Naive thymus-derived CD4-positive, alpha-beta T cell (primary cell): ENCODE measurements at regions not wholly inside any gene's neighbourhood (a gene's known extent, or its start where the extent isn't known, plus 50 kb on each side); places are given as distances from the start of the nearest gene placed in this dataset.

ENCODE experiments used
- ATAC-seq: fragments of 150-1000 bp; cut with Tn5 transposase; 2 replicates; pipeline ENCODE4 v1.10.0; 2021; ENCODE audit warnings: mild to moderate bottlenecking, moderate library complexity
- CTCF ChIA-PET: fragments of 350-600 bp; sonication (Branson Sonifier 250); formaldehyde crosslinking; loops from one replicate; lab custom pipeline; 2021; ENCODE audit warnings: antibody characterized with exemption; lab: Charles Lee
- POLR2A ChIA-PET: fragments of 350-600 bp; sonication (Branson Sonifier 250); formaldehyde crosslinking; loops from one replicate; lab custom pipeline; 2021; ENCODE audit warnings: antibody characterized with exemption, inconsistent platforms; lab: Charles Lee
- DNase-seq, 9 donors: peaks; one replicate each; pipeline versions ENCODE4 v3.0.0 to v3.0.0-alpha.2; 2020 to 2022; ENCODE audit warnings: mixed read lengths in 1 of 9
- H3K27ac ChIP-seq: one replicate; pipeline ENCODE4 v1.7.0; 2013; ENCODE audit warnings: mild to moderate bottlenecking, low read depth, low read length, moderate library complexity
- H3K27me3 ChIP-seq, 2 donors: one replicate each; pipeline ENCODE4 v1.7.0; 2013; ENCODE audit warnings: low read length in 2 of 2, mild to moderate bottlenecking in 2 of 2, moderate library complexity in 2 of 2; ENCODE audit not compliant: control insufficient read depth in 2 of 2, insufficient read depth in 2 of 2
- H3K36me3 ChIP-seq, 3 experiments: 1 replicate in 2 of 3; 2 replicates in 1 of 3; pipeline ENCODE4 v1.7.0; 2013; ENCODE audit warnings: low read length in 3 of 3, mild to moderate bottlenecking in 3 of 3, moderate library complexity in 1 of 3; ENCODE audit not compliant: insufficient read depth in 3 of 3, control insufficient read depth in 2 of 3
- H3K4me1 ChIP-seq, 2 donors: one replicate each; pipeline ENCODE4 v1.7.0; 2013; ENCODE audit warnings: low read length in 2 of 2, mild to moderate bottlenecking in 2 of 2, moderate library complexity in 1 of 2; ENCODE audit not compliant: control insufficient read depth in 2 of 2, insufficient read depth in 2 of 2
- H3K4me3 ChIP-seq: 2 replicates; pipeline ENCODE4 v1.7.0; 2013; ENCODE audit warnings: mild to moderate bottlenecking, low read length
- H3K9me3 ChIP-seq, 3 experiments: 1 replicate in 2 of 3; 2 replicates in 1 of 3; pipeline ENCODE4 v1.7.0; 2013; ENCODE audit warnings: low read length in 3 of 3; ENCODE audit not compliant: control insufficient read depth in 2 of 3
- H3K27ac Mint-ChIP-seq, 9 donors: one replicate each; pipeline ENCODE4 v1.8.0; 2020 to 2022; ENCODE audit warnings: mixed read lengths in 9 of 9, mild to moderate bottlenecking in 8 of 9, moderate library complexity in 5 of 9, inconsistent platforms in 2 of 9
- H3K27me3 Mint-ChIP-seq, 5 donors: one replicate each; pipeline ENCODE4 v1.8.0; 2021 to 2022; ENCODE audit warnings: mixed read lengths in 5 of 5, mild to moderate bottlenecking in 1 of 5
- H3K36me3 Mint-ChIP-seq, 5 donors: one replicate each; pipeline ENCODE4 v1.8.0; 2020 to 2022; ENCODE audit warnings: mixed read lengths in 5 of 5, mild to moderate bottlenecking in 3 of 5, inconsistent platforms in 1 of 5
- H3K4me1 Mint-ChIP-seq, 7 donors: one replicate each; pipeline ENCODE4 v1.8.0; 2020 to 2022; ENCODE audit warnings: mixed read lengths in 7 of 7, mild to moderate bottlenecking in 3 of 7, inconsistent platforms in 1 of 7
- H3K4me3 Mint-ChIP-seq, 10 donors: one replicate each; pipeline ENCODE4 v1.8.0; 2020 to 2022; ENCODE audit warnings: mild to moderate bottlenecking in 10 of 10, mixed read lengths in 10 of 10, moderate library complexity in 6 of 10, inconsistent platforms in 2 of 10
- H3K9me3 Mint-ChIP-seq, 11 donors: one replicate each; pipeline ENCODE4 v1.8.0; 2020 to 2022; ENCODE audit warnings: mixed read lengths in 11 of 11, mild to moderate bottlenecking in 4 of 11, inconsistent platforms in 1 of 11, moderate library complexity in 1 of 11
- intact Hi-C, 2 donors: fragments of 100-400 bp; cut with micrococcal nuclease; formaldehyde crosslinking; loops; one replicate each; pipeline ENCODE4 v1.15.1; 2023

DNA sequence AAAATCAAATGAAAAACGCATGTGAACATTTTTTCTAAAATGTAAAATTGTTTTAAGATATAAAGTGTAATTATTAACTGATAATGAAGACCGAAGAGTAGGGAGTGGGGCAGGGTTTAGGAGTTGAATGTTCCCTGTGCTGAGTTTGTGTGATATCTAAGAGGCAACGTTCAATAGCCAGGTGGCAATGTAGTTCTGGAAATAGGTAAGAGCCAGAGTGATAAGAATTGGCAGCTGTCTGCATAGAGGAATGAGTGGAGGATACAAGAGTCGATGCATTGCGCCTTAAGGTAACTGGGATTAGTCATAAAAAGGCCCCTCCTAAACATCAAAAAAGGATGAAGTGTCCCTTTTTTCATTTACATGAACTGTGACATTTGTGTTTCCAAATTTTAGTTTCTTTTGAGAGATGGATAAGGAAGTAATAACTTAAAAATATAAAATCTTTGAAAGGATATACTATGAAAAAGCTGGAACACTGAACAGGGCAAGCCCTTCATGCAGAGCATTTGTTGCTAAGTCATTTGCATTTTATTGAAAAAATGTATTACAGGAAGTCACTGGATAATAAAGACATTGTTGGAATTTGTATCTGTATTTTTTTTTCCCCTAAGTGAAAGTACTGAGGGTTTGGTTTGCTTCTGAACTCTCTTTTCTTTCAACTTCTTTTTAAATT, 659.3 kb downstream of the ACTL7B start:
- Histone ChIP-seq H3K27ac (no peak overlapping the region), H3K9me3 (no peaks in the 10 kb centered on the region), H3K36me3 (no peaks in the 10 kb centered on the region), H3K4me3 (no peak overlapping the region), H3K4me1 (no peaks in the 10 kb centered on the region), H3K27me3 (no peaks in the 10 kb centered on the region)
- H3K4me3 Mint-ChIP-seq, result no peak overlapping the region
- H3K4me1 Mint-ChIP-seq, result no peaks in the 10 kb centered on the region
- no peak overlapping the region for H3K27ac Mint-ChIP-seq
- intact Hi-C loops, result no loop called here
- peaks cover 0 to 8% (median 0%) of the 10 kb centered on the region in 5 donors for H3K27me3 Mint-ChIP-seq
- POLR2A ChIA-PET, result no interaction called here
- peaks cover 7 to 42% (median 17%) of the 10 kb centered on the region in 11 donors for H3K9me3 Mint-ChIP-seq
- CTCF ChIA-PET, result no interaction called here
- ATAC-seq (no peak), DNase-seq (no peak)
- no peaks in the 10 kb centered on the region for H3K36me3 Mint-ChIP-seq

DNA sequence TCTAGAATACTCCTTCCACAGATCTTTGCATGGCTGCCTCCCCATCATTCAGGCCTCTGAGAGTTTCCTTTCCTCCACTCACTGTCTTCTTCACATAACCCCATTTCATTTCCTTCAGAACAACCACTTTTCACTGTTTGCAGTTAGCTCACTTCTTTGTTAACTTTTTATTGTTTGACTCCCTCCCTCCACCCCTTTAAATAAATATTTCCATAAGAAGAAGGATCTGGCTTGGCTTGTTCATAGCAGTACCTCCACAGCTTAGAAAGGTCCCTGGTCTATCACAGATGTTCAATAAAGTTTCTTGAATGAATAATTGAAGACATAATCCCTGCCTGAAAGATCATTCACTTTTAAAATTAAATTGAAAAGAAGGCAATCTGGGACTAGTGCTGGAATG, 661.6 kb downstream of the ACTL7B start:
- ChIA-PET CTCF (interaction anchor here (0.6 kb wide), 1 partner anchor 454 kb away, joined by 3 read pairs; no protein-coding TSS in a partner anchor), POLR2A (no interaction called here)
- no peak overlapping the region for H3K4me3 Mint-ChIP-seq
- H3K9me3 Mint-ChIP-seq, result peaks cover 2 to 22% (median 9%) of the 10 kb centered on the region in 11 donors
- Histone ChIP-seq H3K27ac (no peak overlapping the region), H3K4me1 (no peaks in the 10 kb centered on the region), H3K9me3 (no peaks in the 10 kb centered on the region), H3K27me3 (no peaks in the 10 kb centered on the region), H3K36me3 (no peaks in the 10 kb centered on the region), H3K4me3 (no peak overlapping the region)
- ATAC-seq (no peak), DNase-seq (no peak)
- intact Hi-C loops, result no loop called here
- peaks cover 0 to 8% (median 0%) of the 10 kb centered on the region in 5 donors for H3K27me3 Mint-ChIP-seq
- no peaks in the 10 kb centered on the region for H3K4me1 Mint-ChIP-seq
- H3K27ac Mint-ChIP-seq, result no peak overlapping the region
- H3K36me3 Mint-ChIP-seq, result no peaks in the 10 kb centered on the region

DNA sequence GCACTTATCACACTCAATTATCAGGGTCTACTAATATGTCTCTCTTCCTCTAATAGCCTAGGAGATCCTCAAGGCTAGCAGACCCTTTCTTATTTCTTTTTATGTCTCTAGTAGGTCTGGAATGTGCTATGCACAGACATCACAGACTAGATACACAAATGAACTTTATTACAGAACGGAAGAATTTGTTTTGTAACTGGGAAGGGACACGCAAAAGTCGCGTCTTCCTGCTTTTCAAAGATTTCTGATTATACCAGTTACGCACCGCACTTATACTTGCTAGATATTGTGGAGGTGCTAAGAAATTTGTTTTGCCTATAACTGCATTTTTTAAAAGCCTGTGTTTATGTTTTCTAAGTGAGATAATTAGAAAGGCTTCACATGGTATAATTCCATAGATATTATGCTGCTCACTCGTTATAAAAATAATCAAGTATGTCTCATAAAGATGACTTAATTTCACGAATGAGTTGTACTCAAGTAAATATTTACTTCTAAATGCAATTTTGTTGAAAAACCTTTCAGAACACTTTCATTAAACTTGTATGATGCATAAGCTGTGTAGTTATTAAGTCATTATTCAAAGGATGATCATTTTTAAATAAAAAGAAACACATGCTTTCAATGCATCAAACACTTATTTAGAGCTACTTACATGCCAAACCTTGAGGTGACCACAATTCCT, 662.6 kb downstream of the ACTL7B start:
- ChIA-PET CTCF (interaction anchor here (0.6 kb wide), 1 partner anchor 455 kb away, joined by 3 read pairs; no protein-coding TSS in a partner anchor), POLR2A (no interaction called here)
- Mint-ChIP-seq H3K9me3 (peaks cover 2 to 19% (median 8%) of the 10 kb centered on the region in 11 donors), H3K27me3 (peaks cover 0 to 8% (median 4%) of the 10 kb centered on the region in 5 donors), H3K4me3 (no peak overlapping the region), H3K36me3 (peaks cover 0 to 4% (median 0%) of the 10 kb centered on the region in 5 donors), H3K4me1 (no peaks in the 10 kb centered on the region), H3K27ac (no peak overlapping the region)
- Histone ChIP-seq H3K4me1 (no peaks in the 10 kb centered on the region), H3K36me3 (no peaks in the 10 kb centered on the region), H3K4me3 (no peak overlapping the region), H3K9me3 (no peaks in the 10 kb centered on the region), H3K27me3 (no peaks in the 10 kb centered on the region), H3K27ac (no peak overlapping the region)
- intact Hi-C loops, result no loop called here
- no peak for DNase-seq
- ATAC-seq, result no peak

DNA sequence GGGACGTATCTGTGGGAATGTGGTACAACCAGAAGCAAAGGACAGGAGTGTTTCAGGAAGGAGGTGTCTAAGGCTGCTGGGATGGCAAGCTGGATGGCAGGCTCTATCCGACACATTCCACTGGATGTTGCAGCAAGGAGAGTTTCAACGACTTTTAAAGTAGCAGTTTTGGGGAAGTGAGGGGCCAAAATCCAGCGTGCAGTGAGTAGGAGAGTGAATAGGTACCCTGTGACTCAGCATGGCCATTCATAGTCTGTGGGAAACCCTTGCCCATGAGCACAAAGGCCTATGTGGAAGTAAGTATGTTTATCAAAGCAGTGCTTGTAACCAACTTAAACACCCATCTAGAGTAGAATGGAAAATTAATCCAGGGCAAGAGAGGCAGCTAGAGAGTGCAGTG, 664.7 kb downstream of the ACTL7B start:
- Histone ChIP-seq H3K36me3 (no peaks in the 10 kb centered on the region), H3K9me3 (no peaks in the 10 kb centered on the region), H3K4me1 (no peaks in the 10 kb centered on the region), H3K27me3 (no peaks in the 10 kb centered on the region), H3K4me3 (no peak overlapping the region), H3K27ac (no peak overlapping the region)
- intact Hi-C loops, result no loop called here
- Mint-ChIP-seq H3K36me3 (peaks cover 0 to 4% (median 0%) of the 10 kb centered on the region in 5 donors), H3K4me3 (no peak overlapping the region), H3K9me3 (peaks cover 0 to 12% (median 5%) of the 10 kb centered on the region in 11 donors), H3K4me1 (no peaks in the 10 kb centered on the region), H3K27me3 (peaks cover 0 to 5% (median 4%) of the 10 kb centered on the region in 5 donors), H3K27ac (no peak overlapping the region)
- ChIA-PET POLR2A (no interaction called here), CTCF (no interaction called here)
- ATAC-seq (peak; percentile 58), DNase-seq (no peak)

DNA sequence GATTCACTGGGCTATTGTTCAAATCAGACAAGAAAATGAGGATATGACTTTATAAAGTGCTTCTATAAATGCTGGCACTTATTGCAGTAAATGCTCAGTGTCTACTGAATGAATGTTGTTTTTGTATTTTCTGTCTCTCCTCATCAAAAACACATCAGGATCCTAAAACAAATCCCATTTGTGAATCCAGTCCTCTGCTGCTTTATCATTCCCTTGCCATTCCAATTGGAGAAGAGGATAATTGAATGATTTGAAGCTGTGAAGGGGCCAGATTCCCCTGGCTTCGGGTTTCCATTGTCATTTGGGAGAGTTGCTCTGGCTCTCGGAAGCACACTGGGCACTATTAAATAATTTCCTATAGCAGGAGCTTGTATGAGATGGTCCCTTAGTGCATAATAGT, 666.8 kb downstream of the ACTL7B start:
- Histone ChIP-seq H3K4me3 (no peak overlapping the region), H3K36me3 (no peaks in the 10 kb centered on the region), H3K4me1 (no peaks in the 10 kb centered on the region), H3K9me3 (no peaks in the 10 kb centered on the region), H3K27ac (no peak overlapping the region), H3K27me3 (no peaks in the 10 kb centered on the region)
- Mint-ChIP-seq H3K27ac (no peak overlapping the region), H3K36me3 (peaks cover 0 to 4% (median 0%) of the 10 kb centered on the region in 5 donors), H3K9me3 (peaks cover 0 to 13% (median 6%) of the 10 kb centered on the region in 11 donors), H3K4me1 (no peaks in the 10 kb centered on the region), H3K27me3 (peaks cover 0 to 5% (median 2%) of the 10 kb centered on the region in 5 donors), H3K4me3 (no peak overlapping the region)
- CTCF ChIA-PET, result no interaction called here
- POLR2A ChIA-PET, result no interaction called here
- DNase-seq (no peak), ATAC-seq (no peak)
- intact Hi-C loops, result no loop called here

DNA sequence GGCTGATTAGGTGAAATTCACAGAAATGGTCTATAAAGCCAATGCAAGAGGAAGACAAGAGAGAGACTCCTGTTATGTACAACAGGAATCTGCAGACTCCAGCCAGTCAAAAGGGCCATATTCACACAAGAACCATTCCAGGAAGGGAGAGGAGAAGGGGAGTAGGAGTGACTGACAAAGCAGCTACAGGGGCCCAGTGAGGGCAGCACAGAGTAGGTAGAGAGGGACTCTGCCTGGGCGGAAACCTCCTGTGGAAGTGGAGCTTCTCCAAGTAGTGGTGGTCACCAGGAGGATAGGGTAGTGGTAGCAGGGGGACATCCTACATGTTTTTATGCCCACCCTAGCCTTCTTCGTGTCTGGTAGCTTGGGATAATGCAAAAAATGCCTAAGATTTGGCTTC, 667.3 kb downstream of the ACTL7B start:
- CTCF ChIA-PET, result no interaction called here
- ATAC-seq (no peak), DNase-seq (no peak)
- Mint-ChIP-seq H3K27me3 (peaks cover 0 to 5% (median 2%) of the 10 kb centered on the region in 5 donors), H3K9me3 (peaks cover 0 to 18% (median 6%) of the 10 kb centered on the region in 11 donors), H3K4me1 (no peaks in the 10 kb centered on the region), H3K36me3 (peaks cover 0 to 4% (median 0%) of the 10 kb centered on the region in 5 donors), H3K27ac (no peak overlapping the region), H3K4me3 (no peak overlapping the region)
- Histone ChIP-seq H3K36me3 (no peaks in the 10 kb centered on the region), H3K9me3 (no peaks in the 10 kb centered on the region), H3K27me3 (no peaks in the 10 kb centered on the region), H3K4me1 (no peaks in the 10 kb centered on the region), H3K4me3 (no peak overlapping the region), H3K27ac (no peak overlapping the region)
- intact Hi-C loops, result no loop called here
- POLR2A ChIA-PET, result no interaction called here
